ENCODE measurements at regions not wholly inside any gene's neighbourhood (a gene's known extent, or its start where the extent isn't known, plus 50 kb on each side); places are given as distances from the start of the nearest gene placed in this dataset.

DNA sequence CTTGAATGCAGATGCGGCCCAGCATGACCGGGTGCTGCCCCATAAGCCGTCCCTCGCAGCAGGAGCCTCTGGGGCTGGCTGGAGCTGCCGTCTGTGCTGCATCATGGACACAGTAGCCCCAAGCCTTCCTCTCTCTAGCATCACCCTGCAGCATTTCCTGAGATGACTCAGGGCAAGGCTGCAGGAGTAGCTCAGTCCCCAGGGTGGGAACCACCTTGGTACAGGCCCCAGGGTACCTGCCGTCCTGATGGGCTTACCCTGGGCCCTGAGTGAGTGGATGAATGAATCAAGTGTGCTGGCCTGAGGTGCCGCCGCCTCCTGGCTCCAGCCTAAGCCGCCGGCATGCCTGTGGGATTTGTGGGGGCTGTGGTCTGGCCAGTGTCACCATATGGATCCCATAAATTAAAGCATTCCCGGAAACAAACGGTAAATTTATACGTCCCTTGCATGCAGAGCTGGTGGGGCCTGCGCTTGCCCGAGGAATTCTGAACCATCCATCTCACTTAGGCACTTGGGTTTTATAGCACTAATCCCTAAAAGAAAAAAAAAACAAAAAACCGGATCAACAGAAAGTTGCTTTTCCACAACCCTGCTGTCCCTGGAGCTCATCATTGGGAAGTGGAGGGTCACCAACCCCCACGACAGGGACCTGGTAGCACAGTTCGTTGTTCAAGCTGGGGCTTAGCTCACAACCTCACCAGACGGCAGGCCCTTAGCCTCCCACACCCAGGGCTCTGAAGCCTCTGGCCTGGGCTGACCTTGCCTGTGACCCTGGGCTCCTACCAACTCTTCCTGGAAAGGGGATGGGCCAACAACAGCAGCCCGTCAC, 242.6 kb upstream of the CIBAR2 start:
- intact Hi-C loops (cut with DNase I; ENCODE audit: low total_unique reads), result no loop called here
- H3K27me3 ChIP-seq, result no peaks in the 10 kb centered on the region
- H3K9me3 ChIP-seq, result no peaks in the 10 kb centered on the region
- no peaks in the 10 kb centered on the region for H3K36me3 ChIP-seq
- no peak for DNase-seq
- H3K4me1 ChIP-seq, result peaks cover 0 to 4% of the 10 kb centered on the region in 2 donors
- H3K4me3 ChIP-seq, result no peak overlapping the region
- H3K27ac ChIP-seq, result no peak overlapping the region
- TF ChIP-seq POLR2A (IDR thresholded peaks at IDR 0.05) (no peak), CTCF (IDR thresholded peaks at IDR 0.05) (no peak)

- Histone ChIP-seq H3K4me3 (no peak overlapping the region), H3K27ac (no peak overlapping the region), H3K9me3 (no peaks in the 10 kb centered on the region), H3K4me1 (peaks cover 0 to 4% of the 10 kb centered on the region in 2 donors), H3K36me3 (no peaks in the 10 kb centered on the region), H3K27me3 (no peaks in the 10 kb centered on the region)
- intact Hi-C loops (cut with DNase I; ENCODE audit: low total_unique reads), result no loop called here
- DNase-seq, result no peak
- no peak for TF ChIP-seq CTCF (IDR thresholded peaks at IDR 0.05)
- no peak for TF ChIP-seq POLR2A (IDR thresholded peaks at IDR 0.05)
Observed at GRCh38 chr16:85355515-85355837, 243.2 kb upstream of the CIBAR2 start.

DNA sequence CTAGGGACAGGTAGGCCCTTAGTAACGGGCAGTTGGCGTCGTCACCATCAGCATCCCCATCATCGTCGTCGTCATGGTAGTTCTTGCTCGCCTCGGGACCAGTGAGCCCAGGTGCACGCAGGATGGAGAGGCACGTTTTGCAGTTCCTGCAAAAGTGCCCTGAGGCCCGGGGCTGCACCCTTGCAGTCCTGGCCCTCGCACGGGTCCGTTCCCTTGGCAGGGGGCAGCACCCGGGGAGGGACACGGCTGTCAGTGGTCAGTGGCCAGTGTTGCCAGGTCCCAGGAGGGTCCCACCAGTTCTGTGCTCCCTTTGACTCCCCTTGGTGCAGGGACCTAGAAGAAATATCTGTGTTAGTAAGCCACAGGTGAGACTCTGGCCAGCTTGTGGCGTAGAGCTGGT, 243.9 kb upstream of the CIBAR2 start:
- intact Hi-C loops (cut with DNase I; ENCODE audit: low total_unique reads), result no loop called here
- no peaks in the 10 kb centered on the region for H3K27me3 ChIP-seq
- TF ChIP-seq POLR2A (IDR thresholded peaks at IDR 0.05), result no peak
- no peak for TF ChIP-seq CTCF (IDR thresholded peaks at IDR 0.05)
- H3K9me3 ChIP-seq, result no peaks in the 10 kb centered on the region
- H3K4me3 ChIP-seq, result no peak overlapping the region
- peaks cover 0 to 4% of the 10 kb centered on the region in 2 donors for H3K4me1 ChIP-seq
- no peak for DNase-seq
- no peaks in the 10 kb centered on the region for H3K36me3 ChIP-seq
- H3K27ac ChIP-seq, result no peak overlapping the region

DNA sequence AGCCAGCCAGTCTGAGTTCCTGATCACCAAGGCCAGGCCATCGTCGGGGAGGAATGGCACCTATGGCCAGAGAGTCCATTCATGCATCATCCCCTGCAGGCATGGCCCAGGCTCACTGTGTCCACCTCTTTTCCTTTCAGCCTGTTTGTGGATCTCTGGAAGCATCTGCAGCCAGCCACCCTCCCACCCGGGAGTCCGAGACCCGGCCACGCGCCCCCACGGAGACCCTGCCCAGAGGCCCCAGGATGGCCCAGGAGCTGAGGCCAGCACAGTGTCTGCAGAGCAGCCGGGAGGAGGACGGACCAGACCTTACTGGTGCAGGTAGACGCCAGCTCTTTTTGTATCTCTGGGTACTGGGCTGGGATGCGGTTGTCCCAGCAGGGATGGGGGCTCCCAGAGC, 245.1 kb upstream of the CIBAR2 start:
- intact Hi-C loops (cut with DNase I; ENCODE audit: low total_unique reads), result no loop called here

More for the DNA sequence above, 245.1 kb upstream of the CIBAR2 start:
- no peak overlapping the region for H3K4me3 ChIP-seq
- peaks cover 0 to 4% of the 10 kb centered on the region in 2 donors for H3K4me1 ChIP-seq
- no peak for TF ChIP-seq CTCF (IDR thresholded peaks at IDR 0.05)
- TF ChIP-seq POLR2A (IDR thresholded peaks at IDR 0.05), result no peak
- no peaks in the 10 kb centered on the region for H3K36me3 ChIP-seq
- H3K27me3 ChIP-seq, result no peaks in the 10 kb centered on the region
- no peak for DNase-seq
- no peak overlapping the region for H3K27ac ChIP-seq
- H3K9me3 ChIP-seq, result no peaks in the 10 kb centered on the region

All from uterus (tissue), 3 donors.